ENCODE measurements at regions not wholly inside any gene's neighbourhood (a gene's known extent, or its start where the extent isn't known, plus 50 kb on each side); places are given as distances from the start of the nearest gene placed in this dataset.

DNA sequence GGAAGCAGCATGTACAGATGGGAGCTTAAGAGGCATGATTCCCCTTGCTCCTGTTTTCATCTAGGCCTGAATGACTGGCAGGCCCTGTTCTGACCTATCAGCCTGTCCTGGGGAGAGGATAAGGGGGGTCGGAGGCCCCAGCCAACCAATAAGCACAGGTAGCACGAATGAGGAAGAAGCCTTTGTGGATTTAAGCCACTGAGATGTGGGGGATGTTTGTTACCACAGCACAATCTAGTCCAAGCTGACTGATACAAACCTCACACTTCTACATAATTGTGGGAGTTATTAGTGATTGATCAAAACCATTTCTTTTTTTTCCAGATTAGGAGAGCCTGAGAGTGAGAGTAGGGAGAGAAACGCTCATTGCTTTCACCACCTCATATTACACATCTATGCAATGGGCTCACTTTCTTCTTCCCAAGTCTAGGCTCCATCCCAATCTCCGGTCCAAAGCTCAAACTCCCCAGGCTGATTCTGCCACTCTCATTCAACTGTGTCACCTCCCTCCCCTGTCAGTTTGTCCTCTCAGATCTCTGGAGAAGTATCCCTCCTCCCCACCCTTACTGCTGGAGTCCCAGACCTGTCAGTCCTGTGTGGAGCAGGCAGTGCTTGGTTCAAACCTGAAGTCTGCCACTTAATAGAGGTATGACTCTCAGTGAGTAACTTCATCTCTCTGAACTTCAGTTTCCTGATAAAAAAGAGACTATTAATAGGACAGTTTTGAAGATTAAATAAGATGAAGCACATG lies 220.5 kb downstream of the PTPRU start:
- TF ChIP-seq, protein P1, sequence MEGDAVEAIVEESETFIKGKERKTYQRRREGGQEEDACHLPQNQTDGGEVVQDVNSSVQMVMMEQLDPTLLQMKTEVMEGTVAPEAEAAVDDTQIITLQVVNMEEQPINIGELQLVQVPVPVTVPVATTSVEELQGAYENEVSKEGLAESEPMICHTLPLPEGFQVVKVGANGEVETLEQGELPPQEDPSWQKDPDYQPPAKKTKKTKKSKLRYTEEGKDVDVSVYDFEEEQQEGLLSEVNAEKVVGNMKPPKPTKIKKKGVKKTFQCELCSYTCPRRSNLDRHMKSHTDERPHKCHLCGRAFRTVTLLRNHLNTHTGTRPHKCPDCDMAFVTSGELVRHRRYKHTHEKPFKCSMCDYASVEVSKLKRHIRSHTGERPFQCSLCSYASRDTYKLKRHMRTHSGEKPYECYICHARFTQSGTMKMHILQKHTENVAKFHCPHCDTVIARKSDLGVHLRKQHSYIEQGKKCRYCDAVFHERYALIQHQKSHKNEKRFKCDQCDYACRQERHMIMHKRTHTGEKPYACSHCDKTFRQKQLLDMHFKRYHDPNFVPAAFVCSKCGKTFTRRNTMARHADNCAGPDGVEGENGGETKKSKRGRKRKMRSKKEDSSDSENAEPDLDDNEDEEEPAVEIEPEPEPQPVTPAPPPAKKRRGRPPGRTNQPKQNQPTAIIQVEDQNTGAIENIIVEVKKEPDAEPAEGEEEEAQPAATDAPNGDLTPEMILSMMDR (IDR thresholded peaks at IDR 0.05; ENCODE audit: low read depth, low read length), result no peak
- no peak overlapping the region for H3K4me3 ChIP-seq (ENCODE audit: low read depth, low read length)

DNA sequence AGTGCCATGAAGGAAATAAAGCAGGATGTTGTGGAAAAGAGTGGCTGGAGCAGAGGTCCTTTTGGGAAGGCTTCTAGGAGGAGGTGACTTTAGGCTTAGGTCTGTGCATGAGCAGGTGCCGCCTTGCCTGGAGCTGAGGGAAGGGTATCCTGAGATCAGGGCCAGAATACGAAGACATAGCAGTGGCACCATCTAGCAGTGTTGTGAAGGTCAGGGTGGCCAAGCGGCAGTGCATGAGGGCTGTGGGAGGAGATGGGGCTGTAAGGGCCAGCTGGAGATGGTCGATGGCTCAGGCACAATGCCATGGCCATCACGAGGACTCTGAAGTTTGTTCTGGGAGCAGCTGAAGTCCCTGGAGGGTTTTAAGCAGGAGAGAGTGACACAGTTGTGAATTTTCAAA lies 219.5 kb downstream of the PTPRU start:
- TF ChIP-seq, protein P1 (IDR thresholded peaks at IDR 0.05; ENCODE audit: low read depth, low read length), result no peak

DNA sequence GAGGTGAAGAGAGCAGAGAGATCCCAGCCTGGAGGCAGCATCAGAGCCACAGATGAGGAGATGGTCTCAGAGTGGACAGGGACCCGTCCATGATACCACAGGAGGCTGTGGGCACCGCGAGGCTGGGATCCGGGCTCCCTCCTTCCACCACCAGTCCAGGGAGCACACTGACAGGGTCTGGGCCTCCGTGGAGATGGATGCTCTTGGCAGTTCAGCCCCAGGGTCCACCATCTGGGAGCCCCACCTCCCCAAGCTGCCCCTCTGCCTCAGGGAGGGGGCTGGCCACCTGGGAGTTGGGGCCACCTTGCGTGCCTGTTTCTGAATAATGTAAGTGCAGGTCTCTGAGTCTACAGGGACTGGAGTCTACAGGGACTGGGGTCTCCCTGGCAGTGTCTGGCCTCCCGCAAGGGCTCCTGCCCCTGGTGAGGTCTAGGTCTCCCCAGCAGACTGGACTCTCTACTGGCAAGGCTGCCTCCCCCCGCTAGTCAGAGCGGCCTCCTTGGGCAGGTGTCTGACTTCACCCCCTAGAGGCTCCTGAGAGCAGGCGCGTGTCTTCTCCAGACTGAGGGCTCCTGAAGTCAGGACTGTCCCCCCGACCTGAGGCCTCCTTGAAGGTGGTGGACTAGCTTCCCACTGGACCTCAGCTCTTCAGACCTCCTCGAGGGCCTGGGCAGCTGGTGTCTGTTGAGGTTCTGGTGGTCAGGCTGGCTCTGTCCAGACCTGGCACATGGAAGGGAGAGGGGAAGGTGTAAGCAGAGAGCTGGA lies 218.5 kb downstream of the PTPRU start:
- no peak overlapping the region for H3K4me3 ChIP-seq (ENCODE audit: low read depth, low read length)
- TF ChIP-seq, protein P1 (IDR thresholded peaks at IDR 0.05; ENCODE audit: low read depth, low read length), result no peak

More for the DNA sequence above, 219.5 kb downstream of the PTPRU start:
- H3K4me3 ChIP-seq (ENCODE audit: low read depth, low read length), result no peak overlapping the region

DNA sequence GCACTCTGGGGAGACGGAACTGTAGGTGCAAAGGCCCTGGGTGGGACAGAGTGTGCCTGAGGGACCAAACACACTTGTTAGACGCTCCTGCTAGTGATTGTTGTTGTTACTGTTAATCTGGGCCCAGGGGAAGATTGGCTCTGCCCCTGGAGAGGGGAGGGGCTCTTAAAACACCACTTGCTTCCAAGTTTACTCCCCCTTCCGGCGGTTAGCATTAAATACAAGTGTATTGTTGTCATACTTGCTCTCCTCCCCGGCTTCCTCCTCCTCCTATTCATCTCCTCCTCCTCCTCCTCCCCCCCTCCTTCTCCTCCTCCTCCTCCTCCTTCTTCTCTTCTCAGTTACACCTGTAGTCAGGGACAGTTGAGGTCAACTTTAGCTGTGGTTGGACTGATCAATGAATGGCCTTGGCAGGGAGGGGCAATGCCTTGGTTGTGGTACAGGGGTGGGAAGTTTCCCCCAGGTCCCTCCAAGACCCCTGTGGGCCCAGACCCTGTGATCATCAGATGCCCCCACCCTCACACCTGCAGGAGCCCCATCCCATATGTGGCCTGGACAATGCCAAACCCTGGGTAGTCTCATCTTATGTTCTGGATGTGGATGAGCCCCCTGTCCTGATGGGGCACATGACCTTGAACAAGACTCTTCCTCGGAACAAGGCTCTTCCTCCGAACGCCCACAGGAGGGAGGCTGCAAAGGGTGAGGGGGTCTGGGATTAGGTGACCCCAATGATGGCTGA lies 217.3 kb downstream of the PTPRU start:
- H3K4me3 ChIP-seq (ENCODE audit: low read depth, low read length), result no peak overlapping the region
- TF ChIP-seq, protein P1 (IDR thresholded peaks at IDR 0.05; ENCODE audit: low read depth, low read length), result peak; percentile 11; the same call in 1 of the 2 replicates

DNA sequence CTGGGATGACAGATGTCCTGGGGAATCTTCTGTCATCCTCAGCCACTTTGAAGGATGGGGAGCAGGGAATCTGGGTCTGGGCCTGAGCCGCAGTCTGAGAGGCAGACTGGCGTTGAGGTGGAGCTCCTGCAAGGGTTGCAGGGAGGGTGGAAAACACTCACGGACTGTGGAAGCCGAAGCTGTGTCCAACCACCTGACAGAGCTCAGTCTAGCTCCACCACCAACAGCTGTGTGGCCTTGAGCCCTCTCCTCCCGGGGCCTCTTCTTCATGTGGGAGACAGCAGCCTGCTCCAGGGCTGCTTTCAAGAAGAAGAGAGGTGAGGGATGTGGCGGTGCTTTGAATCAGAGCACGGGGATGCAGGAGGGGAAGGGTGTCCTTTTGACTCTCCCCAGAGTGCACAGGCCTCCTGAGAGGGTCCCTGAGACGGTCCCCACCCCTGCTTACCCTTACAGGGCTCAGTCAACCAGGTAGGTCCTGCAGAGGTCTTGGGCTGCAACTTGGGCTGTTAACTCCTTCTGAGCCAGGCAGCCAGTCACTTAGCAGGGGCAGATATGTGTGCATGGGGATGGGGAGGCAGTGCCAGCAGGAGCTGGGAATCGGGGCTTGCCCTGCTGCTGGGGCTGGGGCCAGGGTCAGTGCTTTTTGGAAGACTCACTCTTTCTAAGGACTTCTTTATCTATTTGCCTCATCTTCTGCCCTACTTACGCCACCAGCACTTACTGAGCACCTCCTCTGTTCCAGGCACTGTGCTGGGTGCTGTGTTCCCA lies 216.3 kb downstream of the PTPRU start:
- TF ChIP-seq, protein P1 (IDR thresholded peaks at IDR 0.05; ENCODE audit: low read depth, low read length), result no peak

DNA sequence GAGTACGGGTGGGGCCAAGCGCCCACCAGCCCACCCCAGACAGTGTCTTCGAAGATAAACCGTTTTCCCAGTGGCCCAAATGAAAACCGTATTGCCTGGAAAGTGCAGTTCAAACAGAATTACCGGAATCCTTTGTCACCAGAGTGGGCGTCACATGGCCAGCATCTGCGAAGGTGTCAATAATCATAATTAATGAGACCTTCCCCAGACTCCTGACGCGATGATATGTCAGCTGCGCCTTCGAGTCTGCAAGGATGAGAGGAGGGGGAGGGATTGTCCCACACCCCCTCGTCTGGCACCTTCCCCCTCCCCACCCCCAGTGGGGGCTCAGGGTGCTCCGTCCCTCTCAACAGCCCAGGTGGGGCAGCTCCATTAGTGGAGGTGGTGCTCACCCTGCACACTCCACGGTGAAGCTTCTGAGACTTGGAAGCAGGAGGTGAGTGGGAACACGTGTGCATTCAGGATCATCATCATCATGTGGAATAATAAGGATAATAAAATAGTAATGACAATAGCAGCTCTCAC lies 215.1 kb downstream of the PTPRU start:
- no peak overlapping the region for H3K4me3 ChIP-seq (ENCODE audit: low read depth, low read length)
- TF ChIP-seq, protein P1 (IDR thresholded peaks at IDR 0.05; ENCODE audit: low read depth, low read length), result no peak

More for the DNA sequence above, 216.3 kb downstream of the PTPRU start:
- H3K4me3 ChIP-seq (ENCODE audit: low read depth, low read length), result no peak overlapping the region

Measured in WI38 (cell line).